ENCODE measurements at regions not wholly inside any gene's neighbourhood (a gene's known extent, or its start where the extent isn't known, plus 50 kb on each side); places are given as distances from the start of the nearest gene placed in this dataset.
A peak's percentile ranks its signal among the peaks of the same experiment; 100 is the strongest.

DNA sequence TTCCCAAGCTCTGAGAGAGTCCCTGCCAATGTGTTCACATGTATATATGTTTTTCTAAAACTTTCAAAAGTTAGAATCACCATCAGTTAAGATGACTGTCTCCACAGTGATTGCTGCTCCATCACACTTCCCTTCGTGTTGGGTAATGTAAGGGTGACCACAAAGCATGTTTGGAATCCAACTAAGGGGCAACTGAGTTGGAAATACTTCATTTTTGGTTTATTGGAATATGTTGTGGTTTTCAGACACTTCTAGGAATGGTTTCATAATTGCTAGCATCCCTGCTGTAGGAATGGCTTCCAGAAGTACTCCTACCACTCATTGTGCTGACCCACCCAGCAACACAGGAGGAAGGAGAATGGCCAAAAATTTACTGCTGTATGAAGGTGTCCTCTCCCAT is 212.5 kb upstream of the GULP1 start:
- no peak overlapping the region for H2BK120ac ChIP-seq (ENCODE audit: low read depth, low read length)
- no peak overlapping the region for H2AK5ac ChIP-seq (ENCODE audit: low read depth, low read length)
- TF ChIP-seq CEBPB (IDR thresholded peaks at IDR 0.05; ENCODE audit: low read depth, low read length) (peak; percentile 89), MAZ (IDR thresholded peaks at IDR 0.05; ENCODE audit: borderline replicate concordance, low read depth, low read length) (no peak), BHLHE40 (IDR thresholded peaks at IDR 0.05; ENCODE audit: low read depth, low read length) (0 out of 2 replicates have a peak, but pooled peaks have one; percentile 12)
- H3K9me1 ChIP-seq (ENCODE audit: insufficient read depth, low read length): no peaks in the 10 kb centered on the region; the same call in 1 of the 2 replicates
- dilution Hi-C loops (cut with HindIII; ENCODE audit: low sequenced_read_pairs, unreplicated experiment) (no loop called here), in situ Hi-C loops (cut with MboI; ENCODE audit: low sequenced_read_pairs) (no loop called here), intact Hi-C loops (cut with micrococcal nuclease) (loop anchor here (10.0 kb wide), 1 partner anchor 426 kb away; no protein-coding TSS in a partner anchor)
- peaks cover 1% of the 10 kb centered on the region; the same call in 1 of the 2 replicates for H3K27me3 ChIP-seq (ENCODE audit: control insufficient read depth, insufficient read depth, low read length)
- H2BK5ac ChIP-seq (ENCODE audit: low read depth, low read length, poor library complexity, severe bottlenecking): no peak overlapping the region
- H3K14ac ChIP-seq (replicated peaks; ENCODE audit: low read depth, low read length): no peak overlapping the region
- H3K4me1 ChIP-seq (ENCODE audit: control insufficient read depth, insufficient read depth, low read length): peaks cover 1% of the 10 kb centered on the region; the same call in 1 of the 2 replicates
- H3K18ac ChIP-seq (ENCODE audit: low read depth, low read length): 0 out of 2 replicates have a peak overlapping the region, but pooled peaks have one; percentile 20
- H2AFZ ChIP-seq (replicated peaks; ENCODE audit: low read length, poor library complexity): no peak overlapping the region
- ChIA-PET CTCF (no interaction called here), POLR2A (ENCODE audit: unreplicated experiment) (interaction anchor here (0.8 kb wide), 1 partner anchor 213 kb away, joined by 3 read pairs; the partner anchor contains the start of gene GULP1)
- H3K79me1 ChIP-seq (ENCODE audit: low read depth in 1 of 2, low read length in 2 of 2): no peaks in the 10 kb centered on the region
- H3K36me3 ChIP-seq (ENCODE audit: control insufficient read depth, insufficient read depth, low read length): no peaks in the 10 kb centered on the region
- no peak overlapping the region for H2BK20ac ChIP-seq (ENCODE audit: low read depth, low read length)
- H3K9ac ChIP-seq (ENCODE audit: low read depth, low read length): no peak overlapping the region
- H4K8ac ChIP-seq (ENCODE audit: low read depth in 2 of 2, low read length in 2 of 2): no peak overlapping the region
- H3K9me3 ChIP-seq (ENCODE audit: control insufficient read depth, insufficient read depth, low read length): 0 out of 2 replicates have a peak, but pooled peaks cover 2% of the 10 kb centered on the region
- no peak overlapping the region for H3K56ac ChIP-seq (ENCODE audit: extremely low read depth, insufficient read depth, low read length)
- DNase-seq (peak; percentile 79), ATAC-seq (ENCODE audit: low read depth) (peak; percentile 90)
- no peak overlapping the region for H2AK9ac ChIP-seq (replicated peaks; ENCODE audit: low read depth, low read length, poor library complexity)
- H3K4ac ChIP-seq (ENCODE audit: low read depth, low read length): no peak overlapping the region
- H3K4me2 ChIP-seq (ENCODE audit: low read depth, low read length): 0 out of 2 replicates have a peak overlapping the region, but pooled peaks have one; percentile 23
- H4K20me1 ChIP-seq (ENCODE audit: insufficient read depth, low read length): no peaks in the 10 kb centered on the region
- BruUV-seq (replicated peaks): no TSS peak
- H3K27ac ChIP-seq (ENCODE audit: insufficient read depth, low read length): no peak overlapping the region
- no peak overlapping the region for H3K23ac ChIP-seq (ENCODE audit: low read depth, low read length)
- H3K4me3 ChIP-seq (ENCODE audit: insufficient read depth, low read depth, low read length): no peak overlapping the region
- WGBS, 2 experiments (ENCODE audit: extremely low coverage in 2 of 2, insufficient read length in 1 of 2): no CpG with 5 or more reads among the region's 1 CpG
- no peak overlapping the region for H2BK15ac ChIP-seq (ENCODE audit: low read depth, low read length)
- no peak overlapping the region for H4K91ac ChIP-seq (ENCODE audit: insufficient read depth, low read depth, low read length)
- H4K5ac ChIP-seq (ENCODE audit: low read depth, low read length): no peak overlapping the region
